CMK (cell line): ENCODE measurements at regions not wholly inside any gene's neighbourhood (a gene's known extent, or its start where the extent isn't known, plus 50 kb on each side); places are given as distances from the start of the nearest gene placed in this dataset.

Source experiments
- DNase-seq: peaks from one replicate; pipeline ENCODE4 v3.0.0-alpha.2; 2010; ENCODE audit warnings: low read depth

DNA sequence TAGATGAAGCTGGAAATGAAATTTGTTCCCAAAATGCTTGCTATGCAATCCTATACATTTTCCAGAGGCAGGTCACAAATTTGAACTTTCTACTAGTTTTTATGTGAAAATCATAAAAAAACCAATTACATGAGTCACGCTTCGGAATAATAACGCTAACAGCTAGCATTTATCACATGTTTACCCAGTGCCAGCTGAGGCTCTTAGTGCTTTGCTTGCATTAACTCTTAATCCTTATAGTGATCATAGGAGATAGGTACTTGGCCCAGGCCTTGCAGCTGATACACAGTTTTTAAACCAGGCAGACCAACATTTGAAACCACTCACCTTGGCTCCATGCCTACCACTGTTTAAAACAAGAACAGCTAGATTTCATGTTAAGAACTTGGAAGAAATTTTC lies 131.8 kb upstream of the RAG2 start:
- no peak for DNase-seq

- no peak for DNase-seq
These were observed 128.4 kb upstream of the RAG2 start for GRCh38 chr11:36726420-36726819.

- DNase-seq = no peak
These were observed 126.8 kb upstream of the RAG2 start for GRCh38 chr11:36724742-36725385.

DNA sequence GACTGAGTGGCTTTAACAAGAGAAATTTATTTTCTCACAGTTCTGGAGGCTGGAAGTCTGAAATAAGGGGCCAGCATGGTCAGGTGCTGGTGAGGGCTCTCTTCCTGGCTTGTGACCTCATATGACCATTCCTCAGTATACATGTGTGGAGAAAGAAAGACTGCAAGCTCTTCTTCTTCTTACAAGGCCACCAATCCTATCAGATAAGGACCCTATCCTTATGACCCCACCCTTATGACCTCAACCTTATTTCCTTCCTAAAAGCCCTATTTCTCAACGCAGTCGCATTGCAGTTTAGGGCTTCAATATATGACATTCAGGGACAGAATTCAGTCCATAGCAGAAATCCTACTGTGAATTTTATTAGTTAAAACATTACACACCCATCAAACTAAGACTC lies 124.4 kb upstream of the RAG2 start:
- DNase-seq = no peak

DNA sequence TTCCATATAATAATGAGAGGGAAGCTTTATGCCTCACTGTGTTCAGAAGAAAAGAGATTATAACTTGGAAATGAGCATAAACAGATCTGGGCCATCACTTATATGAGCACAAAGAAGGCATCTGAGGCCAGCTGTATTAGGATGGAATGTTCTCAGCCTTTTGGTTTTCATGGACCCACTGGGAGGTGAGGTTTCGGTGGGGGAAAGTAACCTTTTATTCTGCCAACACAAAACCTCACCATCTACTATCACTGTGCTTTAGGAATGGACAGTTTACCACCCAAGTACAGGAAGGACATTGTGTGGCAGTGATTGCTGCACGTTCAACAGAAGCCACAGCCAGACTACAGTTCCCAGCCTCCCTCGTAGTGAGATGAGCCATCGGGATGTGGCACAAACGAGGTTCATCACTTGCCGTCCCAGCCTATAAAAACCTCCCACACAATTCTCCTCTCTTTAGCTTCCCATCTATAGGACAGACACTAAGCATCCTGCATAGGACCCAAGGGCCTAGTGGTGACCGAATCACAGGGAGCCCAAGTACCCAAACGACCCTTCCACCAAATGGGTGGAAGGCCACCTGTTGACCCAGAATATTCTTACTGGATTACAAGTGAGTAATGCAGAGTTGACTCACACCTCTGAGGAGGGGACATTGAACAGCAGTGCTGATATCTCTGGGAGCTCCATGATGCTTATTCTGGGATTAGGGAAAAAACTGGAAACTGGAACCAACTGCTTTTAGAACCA lies 121.5 kb upstream of the RAG2 start:
- no peak for DNase-seq

DNA sequence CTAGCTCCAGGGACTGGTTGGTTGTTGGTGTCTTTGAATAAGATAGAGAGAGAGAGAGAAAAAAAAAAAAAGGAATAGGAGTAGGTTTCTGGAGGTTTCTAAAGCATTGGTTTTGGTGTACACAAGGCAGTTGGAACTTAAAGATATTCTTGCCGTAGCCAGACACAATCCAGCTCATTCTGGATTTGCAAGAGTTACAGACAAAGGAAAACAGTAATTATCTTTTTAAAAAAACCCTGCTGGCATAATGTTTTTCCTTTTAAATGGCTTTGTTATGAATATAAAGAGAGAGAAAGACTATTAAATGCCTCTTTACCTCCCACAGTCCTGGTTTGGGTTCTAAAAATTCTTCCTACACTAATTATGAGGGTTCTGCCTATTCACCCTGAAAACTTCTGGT lies 120.4 kb upstream of the RAG2 start:
- no peak for DNase-seq

- peak; percentile 17 for DNase-seq
These were observed 115.7 kb upstream of the RAG2 start for GRCh38 chr11:36713715-36714114.

DNA sequence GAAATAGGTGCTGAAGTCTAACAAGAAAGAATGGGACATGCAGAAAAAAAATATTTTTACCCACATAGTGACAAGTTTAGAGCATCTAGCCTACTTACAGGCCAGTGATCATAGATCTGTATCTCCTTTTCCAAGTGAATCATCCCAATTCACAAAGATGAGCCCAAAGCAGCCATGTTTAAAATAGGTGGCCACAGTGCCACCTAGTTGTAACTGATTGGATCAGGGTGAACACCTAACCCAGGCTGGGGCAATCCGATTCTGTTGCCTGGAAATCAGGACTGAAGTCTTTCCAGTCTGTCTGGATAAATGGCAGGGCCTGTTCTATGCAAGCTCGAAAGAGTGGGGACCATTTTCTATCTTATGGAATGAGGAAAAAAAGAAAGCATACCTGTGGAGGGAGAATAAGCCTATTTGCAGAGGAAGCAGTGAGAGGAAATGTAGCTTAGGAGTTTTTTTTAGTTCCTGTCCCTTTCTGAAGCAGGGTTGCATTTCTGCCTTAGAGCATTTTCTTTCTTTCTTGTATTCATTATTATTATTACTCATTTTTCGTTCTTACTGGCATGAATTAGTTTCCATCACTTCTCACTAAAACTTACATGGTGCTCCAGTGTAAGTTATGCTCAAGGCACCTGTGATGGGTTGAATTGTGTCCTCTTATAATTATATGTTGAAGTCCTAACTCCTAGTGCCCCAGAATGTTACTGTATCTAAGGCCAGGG lies 113.2 kb upstream of the RAG2 start:
- DNase-seq = no peak
